ENCODE measurements at regions not wholly inside any gene's neighbourhood (a gene's known extent, or its start where the extent isn't known, plus 50 kb on each side); places are given as distances from the start of the nearest gene placed in this dataset.

DNA sequence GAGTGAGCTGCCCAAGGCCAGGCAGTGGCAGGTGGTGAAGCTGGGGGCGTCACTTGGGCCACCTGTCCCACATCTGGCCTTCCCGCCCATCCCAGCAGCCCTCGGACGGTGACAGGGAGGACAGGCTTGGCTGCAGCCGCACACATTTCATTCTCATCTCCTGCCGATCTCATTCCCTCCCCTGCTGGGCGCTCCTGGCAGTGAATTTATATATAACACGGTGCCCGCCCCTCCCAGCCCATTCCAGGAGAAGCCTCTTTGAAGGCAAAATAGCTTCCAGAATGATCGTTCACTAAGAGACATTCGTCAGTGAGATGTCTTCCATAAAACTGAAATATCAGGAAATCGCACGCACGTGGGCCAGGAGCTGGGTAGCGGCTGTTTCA is 861.3 kb downstream of the TBC1D22A start:
- TF ChIP-seq, protein P1, sequence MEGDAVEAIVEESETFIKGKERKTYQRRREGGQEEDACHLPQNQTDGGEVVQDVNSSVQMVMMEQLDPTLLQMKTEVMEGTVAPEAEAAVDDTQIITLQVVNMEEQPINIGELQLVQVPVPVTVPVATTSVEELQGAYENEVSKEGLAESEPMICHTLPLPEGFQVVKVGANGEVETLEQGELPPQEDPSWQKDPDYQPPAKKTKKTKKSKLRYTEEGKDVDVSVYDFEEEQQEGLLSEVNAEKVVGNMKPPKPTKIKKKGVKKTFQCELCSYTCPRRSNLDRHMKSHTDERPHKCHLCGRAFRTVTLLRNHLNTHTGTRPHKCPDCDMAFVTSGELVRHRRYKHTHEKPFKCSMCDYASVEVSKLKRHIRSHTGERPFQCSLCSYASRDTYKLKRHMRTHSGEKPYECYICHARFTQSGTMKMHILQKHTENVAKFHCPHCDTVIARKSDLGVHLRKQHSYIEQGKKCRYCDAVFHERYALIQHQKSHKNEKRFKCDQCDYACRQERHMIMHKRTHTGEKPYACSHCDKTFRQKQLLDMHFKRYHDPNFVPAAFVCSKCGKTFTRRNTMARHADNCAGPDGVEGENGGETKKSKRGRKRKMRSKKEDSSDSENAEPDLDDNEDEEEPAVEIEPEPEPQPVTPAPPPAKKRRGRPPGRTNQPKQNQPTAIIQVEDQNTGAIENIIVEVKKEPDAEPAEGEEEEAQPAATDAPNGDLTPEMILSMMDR (IDR thresholded peaks at IDR 0.05; ENCODE audit: low read depth, low read length, poor library complexity, severe bottlenecking): no peak
- no peak for TF ChIP-seq EZH2phosphoT487 (IDR thresholded peaks at IDR 0.05; ENCODE audit: borderline replicate concordance, low read length)
